H54 (cell line): ENCODE measurements at regions not wholly inside any gene's neighbourhood (a gene's known extent, or its start where the extent isn't known, plus 50 kb on each side); places are given as distances from the start of the nearest gene placed in this dataset.

Source experiments
- DNase-seq: peaks from one replicate; pipeline ENCODE4 v3.0.0; 2011; ENCODE audit warnings: low spot score, mixed read lengths; ENCODE audit not compliant: insufficient read length
- FAIRE-seq: peaks from 3 replicates; lab custom pipeline; 2011; peaks lifted over from hg19 to GRCh38; lab: Jason Lieb, UNC
- POLR2A ChIP-seq: IDR thresholded peaks from 2 replicates; pipeline ENCODE4 v1.6.1; 2011; ENCODE audit warnings: low read depth, mild to moderate bottlenecking, low read length

GRCh38 chr18:75531212-75531850 is 103.8 kb upstream of the SMIM21 start:
- no peak for FAIRE-seq
- no peak for TF ChIP-seq POLR2A
- DNase-seq = no peak

- no peak for TF ChIP-seq POLR2A
- DNase-seq = no peak
- no peak for FAIRE-seq
Observed at GRCh38 chr18:75530566-75531211, 103.2 kb upstream of the SMIM21 start.

GRCh38 chr18:75530118-75530517 is 102.6 kb upstream of the SMIM21 start:
- no peak for TF ChIP-seq POLR2A
- FAIRE-seq (no peak), DNase-seq (no peak)

GRCh38 chr18:75529394-75529793 is 101.9 kb upstream of the SMIM21 start:
- DNase-seq (no peak), FAIRE-seq (no peak)
- TF ChIP-seq POLR2A = no peak

GRCh38 chr18:75527848-75528685 is 100.6 kb upstream of the SMIM21 start:
- no peak for FAIRE-seq
- DNase-seq = no peak
- TF ChIP-seq POLR2A = no peak

- FAIRE-seq = no peak
- no peak for TF ChIP-seq POLR2A
- no peak for DNase-seq
Observed at GRCh38 chr18:75526038-75526437, 98.5 kb upstream of the SMIM21 start.

- DNase-seq (no peak), FAIRE-seq (no peak)
- no peak for TF ChIP-seq POLR2A
Observed at GRCh38 chr18:75525331-75525730, 97.8 kb upstream of the SMIM21 start.

- DNase-seq (no peak), FAIRE-seq (no peak)
- TF ChIP-seq POLR2A = no peak
Observed at GRCh38 chr18:75524841-75525240, 97.3 kb upstream of the SMIM21 start.

GRCh38 chr18:75524181-75524580 is 96.7 kb upstream of the SMIM21 start:
- TF ChIP-seq POLR2A = no peak
- no peak for FAIRE-seq
- DNase-seq = no peak

GRCh38 chr18:75521816-75522215 is 94.3 kb upstream of the SMIM21 start:
- DNase-seq (no peak), FAIRE-seq (no peak)
- no peak for TF ChIP-seq POLR2A

- FAIRE-seq (no peak), DNase-seq (no peak)
- TF ChIP-seq POLR2A = no peak
Observed at GRCh38 chr18:75518007-75518406, 90.5 kb upstream of the SMIM21 start.

- FAIRE-seq (no peak), DNase-seq (no peak)
- TF ChIP-seq POLR2A = no peak
Observed at GRCh38 chr18:75517286-75517685, 89.8 kb upstream of the SMIM21 start.

- FAIRE-seq = no peak
- DNase-seq = no peak
- TF ChIP-seq POLR2A = no peak
Observed at GRCh38 chr18:75507636-75508035, 80.1 kb upstream of the SMIM21 start.

GRCh38 chr18:75506913-75507312 is 79.4 kb upstream of the SMIM21 start:
- FAIRE-seq (no peak), DNase-seq (no peak)
- TF ChIP-seq POLR2A = no peak

- FAIRE-seq = no peak
- no peak for DNase-seq
- no peak for TF ChIP-seq POLR2A
Observed at GRCh38 chr18:75504469-75504868, 77.0 kb upstream of the SMIM21 start.
